ENCODE measurements at regions not wholly inside any gene's neighbourhood (a gene's known extent, or its start where the extent isn't known, plus 50 kb on each side); places are given as distances from the start of the nearest gene placed in this dataset.

DNA sequence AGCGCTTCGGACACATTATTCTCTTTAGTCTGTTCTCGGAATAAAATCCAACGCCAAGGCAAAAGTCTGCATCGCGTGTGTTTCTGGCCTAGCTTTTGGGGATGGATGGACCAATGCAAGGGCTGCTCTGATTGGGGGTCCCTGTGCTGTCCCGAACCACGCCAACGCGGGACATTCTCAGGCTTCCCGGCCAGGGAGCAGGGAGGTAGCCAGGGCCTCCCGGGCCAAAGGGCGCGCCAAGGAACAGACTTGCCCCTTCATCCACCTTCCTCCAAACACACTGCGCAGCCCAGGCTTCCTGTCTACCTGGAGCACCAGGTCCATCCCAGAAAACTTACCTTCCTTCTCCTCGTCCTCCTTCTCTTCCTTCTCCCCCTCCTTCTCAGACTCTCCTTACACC lies 113.0 kb upstream of the SELENOP start:
- TF ChIP-seq POLR2AphosphoS5 (IDR thresholded peaks at IDR 0.05), result no peak
- TF ChIP-seq POLR2A (IDR thresholded peaks at IDR 0.05; ENCODE audit: low read depth), result no peak
- TF ChIP-seq, protein P1, sequence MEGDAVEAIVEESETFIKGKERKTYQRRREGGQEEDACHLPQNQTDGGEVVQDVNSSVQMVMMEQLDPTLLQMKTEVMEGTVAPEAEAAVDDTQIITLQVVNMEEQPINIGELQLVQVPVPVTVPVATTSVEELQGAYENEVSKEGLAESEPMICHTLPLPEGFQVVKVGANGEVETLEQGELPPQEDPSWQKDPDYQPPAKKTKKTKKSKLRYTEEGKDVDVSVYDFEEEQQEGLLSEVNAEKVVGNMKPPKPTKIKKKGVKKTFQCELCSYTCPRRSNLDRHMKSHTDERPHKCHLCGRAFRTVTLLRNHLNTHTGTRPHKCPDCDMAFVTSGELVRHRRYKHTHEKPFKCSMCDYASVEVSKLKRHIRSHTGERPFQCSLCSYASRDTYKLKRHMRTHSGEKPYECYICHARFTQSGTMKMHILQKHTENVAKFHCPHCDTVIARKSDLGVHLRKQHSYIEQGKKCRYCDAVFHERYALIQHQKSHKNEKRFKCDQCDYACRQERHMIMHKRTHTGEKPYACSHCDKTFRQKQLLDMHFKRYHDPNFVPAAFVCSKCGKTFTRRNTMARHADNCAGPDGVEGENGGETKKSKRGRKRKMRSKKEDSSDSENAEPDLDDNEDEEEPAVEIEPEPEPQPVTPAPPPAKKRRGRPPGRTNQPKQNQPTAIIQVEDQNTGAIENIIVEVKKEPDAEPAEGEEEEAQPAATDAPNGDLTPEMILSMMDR (IDR thresholded peaks at IDR 0.05), result no peak
- TF ChIP-seq EP300 (IDR thresholded peaks at IDR 0.05), result no peak
